IMR-90 (cell line): ENCODE measurements at regions not wholly inside any gene's neighbourhood (a gene's known extent, or its start where the extent isn't known, plus 50 kb on each side); places are given as distances from the start of the nearest gene placed in this dataset.

Experiments used
- MAZ ChIP-seq: IDR thresholded peaks from 2 replicates; pipeline ENCODE4 v1.6.1; 2012; ENCODE audit warnings: low read depth, mild to moderate bottlenecking, low read length, improper control_type of control experiment, moderate library complexity, borderline replicate concordance
- MXI1 ChIP-seq: IDR thresholded peaks from 2 replicates; pipeline ENCODE4 v1.6.1; 2012; ENCODE audit warnings: low read depth, mild to moderate bottlenecking, low read length, moderate library complexity, borderline replicate concordance
- NFE2L2 ChIP-seq: fragments of 150-350 bp; IDR thresholded peaks from 2 replicates; pipeline ENCODE4 v1.6.1; 2016; ENCODE audit warnings: low read depth, mild to moderate bottlenecking, low read length
- POLR2A ChIP-seq: IDR thresholded peaks from 2 replicates; pipeline ENCODE4 v1.6.1; 2012; ENCODE audit warnings: mild to moderate bottlenecking, low read depth, low read length
- RAD21 ChIP-seq: IDR thresholded peaks from 2 replicates; pipeline ENCODE4 v1.6.1; 2012; ENCODE audit warnings: low read length, improper control_type of control experiment
- RCOR1 ChIP-seq: IDR thresholded peaks from 2 replicates; pipeline ENCODE4 v1.6.1; 2012; ENCODE audit warnings: mild to moderate bottlenecking, low read length, improper control_type of control experiment; ENCODE audit not compliant: insufficient replicate concordance
- RFX5 ChIP-seq: IDR thresholded peaks from 2 replicates; pipeline ENCODE4 v1.8.0; 2012; ENCODE audit warnings: low read depth, mild to moderate bottlenecking, low read length, moderate library complexity
- SMC3 ChIP-seq: fragments of 150-350 bp; IDR thresholded peaks from 2 replicates; pipeline ENCODE4 v1.6.1; 2016; ENCODE audit warnings: low read depth, mild to moderate bottlenecking, antibody characterized with exemption, low read length, moderate library complexity
- TF ChIP-seq, protein P1 (sequence below): conservative IDR thresholded peaks from 2 replicates; pipeline ENCODE4 v1.5.1; 2012; ENCODE audit warnings: mild to moderate bottlenecking, low read depth, low read length, improper control_type of control experiment
- TF ChIP-seq, protein P2 (sequence below): fragments of 150-350 bp; IDR thresholded peaks from 2 replicates; pipeline ENCODE4 v1.6.1; 2017; ENCODE audit warnings: mild to moderate bottlenecking, antibody characterized with exemption, low read length, low read depth

DNA sequence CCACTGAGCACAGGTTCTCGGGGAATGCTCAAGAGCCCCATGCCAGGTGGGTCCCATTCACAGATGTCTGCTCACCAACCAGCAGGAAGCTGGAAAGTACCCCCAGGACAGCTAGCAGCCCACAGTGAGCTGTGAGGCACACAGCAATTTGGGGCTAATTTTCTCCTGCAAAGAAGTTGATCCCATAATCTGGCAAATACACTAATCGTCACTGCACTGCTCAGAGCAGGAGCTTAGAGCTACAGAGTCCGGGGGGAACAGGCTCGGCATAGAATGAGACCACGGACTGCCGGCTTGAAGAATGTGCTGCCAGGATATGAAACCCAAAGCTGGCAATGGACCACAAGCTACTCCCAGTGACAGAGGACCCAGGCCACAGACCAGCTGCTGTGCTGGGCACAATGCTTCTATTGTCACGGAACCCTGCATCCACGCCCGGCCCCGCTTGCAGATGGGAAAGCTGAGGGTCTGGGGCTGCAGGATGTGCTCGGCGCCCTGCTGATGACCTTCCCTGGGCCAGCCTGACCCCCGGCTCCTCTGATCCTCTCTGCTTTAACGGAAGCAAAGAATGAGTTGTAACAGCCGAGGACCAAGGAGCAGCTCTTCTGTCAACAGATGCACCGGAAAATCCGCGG lies 239.7 kb downstream of the CTTN start:
- TF ChIP-seq, protein P1, sequence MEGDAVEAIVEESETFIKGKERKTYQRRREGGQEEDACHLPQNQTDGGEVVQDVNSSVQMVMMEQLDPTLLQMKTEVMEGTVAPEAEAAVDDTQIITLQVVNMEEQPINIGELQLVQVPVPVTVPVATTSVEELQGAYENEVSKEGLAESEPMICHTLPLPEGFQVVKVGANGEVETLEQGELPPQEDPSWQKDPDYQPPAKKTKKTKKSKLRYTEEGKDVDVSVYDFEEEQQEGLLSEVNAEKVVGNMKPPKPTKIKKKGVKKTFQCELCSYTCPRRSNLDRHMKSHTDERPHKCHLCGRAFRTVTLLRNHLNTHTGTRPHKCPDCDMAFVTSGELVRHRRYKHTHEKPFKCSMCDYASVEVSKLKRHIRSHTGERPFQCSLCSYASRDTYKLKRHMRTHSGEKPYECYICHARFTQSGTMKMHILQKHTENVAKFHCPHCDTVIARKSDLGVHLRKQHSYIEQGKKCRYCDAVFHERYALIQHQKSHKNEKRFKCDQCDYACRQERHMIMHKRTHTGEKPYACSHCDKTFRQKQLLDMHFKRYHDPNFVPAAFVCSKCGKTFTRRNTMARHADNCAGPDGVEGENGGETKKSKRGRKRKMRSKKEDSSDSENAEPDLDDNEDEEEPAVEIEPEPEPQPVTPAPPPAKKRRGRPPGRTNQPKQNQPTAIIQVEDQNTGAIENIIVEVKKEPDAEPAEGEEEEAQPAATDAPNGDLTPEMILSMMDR: no peak
- no peak for TF ChIP-seq RCOR1
- TF ChIP-seq, protein P2, sequence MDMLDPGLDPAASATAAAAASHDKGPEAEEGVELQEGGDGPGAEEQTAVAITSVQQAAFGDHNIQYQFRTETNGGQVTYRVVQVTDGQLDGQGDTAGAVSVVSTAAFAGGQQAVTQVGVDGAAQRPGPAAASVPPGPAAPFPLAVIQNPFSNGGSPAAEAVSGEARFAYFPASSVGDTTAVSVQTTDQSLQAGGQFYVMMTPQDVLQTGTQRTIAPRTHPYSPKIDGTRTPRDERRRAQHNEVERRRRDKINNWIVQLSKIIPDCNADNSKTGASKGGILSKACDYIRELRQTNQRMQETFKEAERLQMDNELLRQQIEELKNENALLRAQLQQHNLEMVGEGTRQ: no peak
- no peak for TF ChIP-seq MXI1
- TF ChIP-seq RFX5: no peak
- TF ChIP-seq POLR2A: no peak
- no peak for TF ChIP-seq MAZ
- TF ChIP-seq RAD21: no peak
- no peak for TF ChIP-seq NFE2L2
- no peak for TF ChIP-seq SMC3
